HG02973 (cell line): ENCODE measurements at regions not wholly inside any gene's neighbourhood (a gene's known extent, or its start where the extent isn't known, plus 50 kb on each side); places are given as distances from the start of the nearest gene placed in this dataset.
"Not testable (repeated sequence)": the region's sequence is repeated elsewhere in the genome, so short reads cannot be mapped to it uniquely, and the experiment has no call there.

Source experiments
- ATAC-seq: cut with Tn5 transposase; IDR thresholded peaks from one replicate; pipeline ENCODE4 v1.9.1; 2021; ENCODE audit warnings: moderate library complexity; ENCODE audit not compliant: unreplicated experiment

GRCh38 chr21:35713914-35714313 lies 346.4 kb downstream of the SETD4 start:
- no peak for ATAC-seq

GRCh38 chr21:35711661-35712060 lies 348.7 kb downstream of the SETD4 start:
- ATAC-seq: no peak

GRCh38 chr21:35711213-35711612 lies 349.1 kb downstream of the SETD4 start:
- no peak for ATAC-seq

- not testable (repeated sequence) for ATAC-seq
Observed at GRCh38 chr21:35709990-35710389, 350.3 kb downstream of the SETD4 start.

- ATAC-seq: no peak
Observed at GRCh38 chr21:35705888-35706287, 354.4 kb downstream of the SETD4 start.

GRCh38 chr21:35705237-35705887 lies 355.0 kb downstream of the SETD4 start:
- no peak for ATAC-seq

GRCh38 chr21:35703704-35704103 lies 356.6 kb downstream of the SETD4 start:
- ATAC-seq: no peak

GRCh38 chr21:35699361-35699760 lies 361.0 kb downstream of the SETD4 start:
- no peak for ATAC-seq

- ATAC-seq: no peak
Observed at GRCh38 chr21:35697321-35697808, 363.0 kb downstream of the SETD4 start.

GRCh38 chr21:35696644-35697043 lies 363.7 kb downstream of the SETD4 start:
- ATAC-seq: no peak

GRCh38 chr21:35692311-35692710 lies 368.0 kb downstream of the SETD4 start:
- no peak for ATAC-seq

GRCh38 chr21:35690436-35690835 lies 369.9 kb downstream of the SETD4 start:
- no peak for ATAC-seq

- ATAC-seq: no peak
Observed at GRCh38 chr21:35686156-35686555, 374.2 kb downstream of the SETD4 start.

GRCh38 chr21:35683664-35684304 lies 376.5 kb downstream of the SETD4 start:
- ATAC-seq: no peak

- no peak for ATAC-seq
Observed at GRCh38 chr21:35682904-35683549, 377.3 kb downstream of the SETD4 start.

GRCh38 chr21:35681946-35682345 lies 378.4 kb downstream of the SETD4 start:
- ATAC-seq: no peak

- no peak for ATAC-seq
Observed at GRCh38 chr21:35679076-35679475, 381.2 kb downstream of the SETD4 start.

- no peak for ATAC-seq
Observed at GRCh38 chr21:35678393-35678792, 381.9 kb downstream of the SETD4 start.

GRCh38 chr21:35677298-35677841 lies 383.0 kb downstream of the SETD4 start:
- ATAC-seq: no peak

GRCh38 chr21:35674895-35675470 lies 385.3 kb downstream of the SETD4 start:
- no peak for ATAC-seq

- no peak for ATAC-seq
Observed at GRCh38 chr21:35674091-35674671, 386.1 kb downstream of the SETD4 start.
